ENCODE measurements at regions not wholly inside any gene's neighbourhood (a gene's known extent, or its start where the extent isn't known, plus 50 kb on each side); places are given as distances from the start of the nearest gene placed in this dataset.

- no peak overlapping the region for H4K8ac ChIP-seq (replicated peaks; ENCODE audit: insufficient read length, low read depth, low read length)
- H3K79me2 ChIP-seq (ENCODE audit: insufficient read depth, low read length), result no peaks in the 10 kb centered on the region
- no peaks in the 10 kb centered on the region; the same call in 1 of the 2 replicates for H3K4me1 ChIP-seq (ENCODE audit: insufficient read depth, low read length)
- H4K20me1 ChIP-seq (ENCODE audit: control insufficient read depth, insufficient read depth, insufficient read length), result no peaks in the 10 kb centered on the region
- no peak overlapping the region for H3K27ac ChIP-seq (ENCODE audit: insufficient read length, low read depth, low read length)
- H3K27me3 ChIP-seq (ENCODE audit: insufficient read depth, low read length), result no peaks in the 10 kb centered on the region
- Mint-ChIP-seq H3K4me3 (no peak overlapping the region), H3K9me3 (no peaks in the 10 kb centered on the region), H3K36me3 (ENCODE audit: insufficient read depth in 1 of 3, low read depth in 3 of 3) (peaks cover 0 to 2% (median 0%) of the 10 kb centered on the region in 3 experiments; a peak in 1 of 7 replicates), H3K27ac (no peak overlapping the region), H3K27me3 (ENCODE audit: low read depth) (no peaks in the 10 kb centered on the region), H3K4me1 (peaks cover 5 to 14% of the 10 kb centered on the region in 2 experiments; a peak in 3 of 4 replicates)
- WGBS (ENCODE audit: extremely low coverage, insufficient read length, low lambda C conversion rate), result no CpG with 5 or more reads among the region's 2 CpGs
- no peak overlapping the region for H4K91ac ChIP-seq (ENCODE audit: insufficient read length, low read depth, low read length)
- no peaks in the 10 kb centered on the region for H3K9me3 ChIP-seq (ENCODE audit: control insufficient read depth, low read depth, low read length)
- H2BK120ac ChIP-seq (ENCODE audit: low read depth, low read length, poor library complexity, severe bottlenecking), result no peak overlapping the region
- no peak overlapping the region for H2AFZ ChIP-seq (ENCODE audit: low read length)
- H3K14ac ChIP-seq (ENCODE audit: insufficient read depth, low read length), result no peak overlapping the region
- no peak for DNase-seq
- no peak overlapping the region for H3K4me2 ChIP-seq (ENCODE audit: insufficient read depth, insufficient read length, low read length)
- H2BK12ac ChIP-seq (ENCODE audit: insufficient read length, low read depth, low read length), result no peak overlapping the region
- H3T11ph ChIP-seq (ENCODE audit: low read length), result no peak overlapping the region
- no peak overlapping the region for H4K5ac ChIP-seq (ENCODE audit: insufficient read length, low read depth, low read length)
- TF ChIP-seq CTCF (conservative IDR thresholded peaks at IDR 0.05), result no peak
- H3K9ac ChIP-seq (ENCODE audit: extremely low read depth, insufficient read length, low read length), result no peak overlapping the region
- H2AK5ac ChIP-seq (ENCODE audit: insufficient read length, low read length), result no peak overlapping the region
- H2BK5ac ChIP-seq (ENCODE audit: insufficient read length, low read length), result no peak overlapping the region
- H3K23ac ChIP-seq (ENCODE audit: insufficient read length, low read depth, low read length), result no peak overlapping the region
- no peak overlapping the region for H2BK20ac ChIP-seq (ENCODE audit: low read depth, low read length, poor library complexity, severe bottlenecking)
- no peak overlapping the region for H3K4ac ChIP-seq (ENCODE audit: low read depth, low read length)
- no peak overlapping the region for H2BK15ac ChIP-seq (ENCODE audit: low read depth, low read length)
- no peak overlapping the region for H3K18ac ChIP-seq (ENCODE audit: insufficient read length, low read depth, low read length)
- no peaks in the 10 kb centered on the region for H3K23me2 ChIP-seq (ENCODE audit: insufficient read length, low read depth, low read length, poor library complexity, severe bottlenecking)
- no peak overlapping the region for H3K56ac ChIP-seq (ENCODE audit: insufficient read length, low read depth, low read length)
- no peaks in the 10 kb centered on the region for H3K79me1 ChIP-seq (ENCODE audit: insufficient read depth, low read depth, low read length, poor library complexity, severe bottlenecking)
Measured at GRCh38 chr11:92500453-92500852, 275.8 kb downstream of the FAT3 start.
